Astrocyte of the spinal cord (primary cell): ENCODE measurements at regions not wholly inside any gene's neighbourhood (a gene's known extent, or its start where the extent isn't known, plus 50 kb on each side); places are given as distances from the start of the nearest gene placed in this dataset.

Source experiments
- DNase-seq: peaks from one replicate; pipeline ENCODE4 v3.0.0; 2011; ENCODE audit warnings: low read depth, low spot score
- H3K4me3 ChIP-seq: 2 replicates; pipeline ENCODE4 v1.5.1; 2011; ENCODE audit warnings: low read depth, mild to moderate bottlenecking, low read length, moderate library complexity
- CTCF ChIP-seq: IDR thresholded peaks from 2 replicates; pipeline ENCODE4 v1.5.1; 2012; ENCODE audit warnings: low read depth, mild to moderate bottlenecking, low read length, inconsistent platforms
- in situ Hi-C: cut with HindIII; loops from 2 replicates; pipeline ENCODE4 v1.10.0; 2017; ENCODE audit warnings: low sequenced_read_pairs

- H3K4me3 ChIP-seq = no peak overlapping the region
- in situ Hi-C loops = no loop called here
- DNase-seq = no peak
- no peak for TF ChIP-seq CTCF
Measured at GRCh38 chr4:141409556-141409955, 188.9 kb downstream of the ZNF330 start.

- in situ Hi-C loops = no loop called here
- DNase-seq = peak; percentile 29
- H3K4me3 ChIP-seq = no peak overlapping the region
- TF ChIP-seq CTCF = no peak
Measured at GRCh38 chr4:141410839-141411238, 190.1 kb downstream of the ZNF330 start.

GRCh38 chr4:141411936-141412335 is 191.2 kb downstream of the ZNF330 start:
- H3K4me3 ChIP-seq = no peak overlapping the region
- no peak for DNase-seq
- in situ Hi-C loops = no loop called here
- TF ChIP-seq CTCF = no peak

- TF ChIP-seq CTCF = no peak
Measured at GRCh38 chr4:141413366-141413765, 192.7 kb downstream of the ZNF330 start.

GRCh38 chr4:141415651-141416050 is 195.0 kb downstream of the ZNF330 start:
- DNase-seq = no peak
- H3K4me3 ChIP-seq = no peak overlapping the region
- TF ChIP-seq CTCF = no peak
- in situ Hi-C loops = no loop called here

More at GRCh38 chr4:141413366-141413765, 192.7 kb downstream of the ZNF330 start:
- H3K4me3 ChIP-seq = no peak overlapping the region
- DNase-seq = no peak
- in situ Hi-C loops = no loop called here

GRCh38 chr4:141416219-141416618 is 195.5 kb downstream of the ZNF330 start:
- peak; percentile 53 for DNase-seq
- in situ Hi-C loops = no loop called here
- H3K4me3 ChIP-seq = no peak overlapping the region
- TF ChIP-seq CTCF = no peak
